ENCODE measurements at regions not wholly inside any gene's neighbourhood (a gene's known extent, or its start where the extent isn't known, plus 50 kb on each side); places are given as distances from the start of the nearest gene placed in this dataset.

GRCh38 chr13:105144936-105145335 is 1390.5 kb downstream of the EFNB2 start:
- CTCF ChIA-PET (ENCODE audit: unreplicated experiment), result no interaction called here
- intact Hi-C loops (cut with micrococcal nuclease; ENCODE audit: unreplicated experiment), result no loop called here
- no peaks in the 10 kb centered on the region for H3K9me2 ChIP-seq (ENCODE audit: insufficient read depth, low read length)
- POLR2A ChIA-PET, result no interaction called here
- no peaks in the 10 kb centered on the region for H3K4me1 ChIP-seq (ENCODE audit: insufficient read depth, low read length, poor library complexity, severe bottlenecking)
- no peak overlapping the region for H3K4me3 ChIP-seq (ENCODE audit: low read depth, low read length, poor library complexity, severe bottlenecking)
- no peak for DNase-seq (ENCODE audit: low spot score)
- no peaks in the 10 kb centered on the region for H3K79me2 ChIP-seq (ENCODE audit: insufficient read depth, low read depth, low read length)
- TF ChIP-seq CTCF (conservative IDR thresholded peaks at IDR 0.05; ENCODE audit: low read length), result no peak
- TF ChIP-seq EZH2phosphoT487 (IDR thresholded peaks at IDR 0.05; ENCODE audit: borderline replicate concordance, low read depth, low read length), result no peak
- no peaks in the 10 kb centered on the region for H3K36me3 ChIP-seq (ENCODE audit: insufficient read depth, low read length)
- no peaks in the 10 kb centered on the region for H4K20me1 ChIP-seq (ENCODE audit: insufficient read depth, low read length)
- no peak overlapping the region for H3K4me2 ChIP-seq (ENCODE audit: low read length)
- no peak overlapping the region for H2AFZ ChIP-seq (ENCODE audit: low read length)
- BruUV-seq (replicated peaks), result no TSS peak
- no peak overlapping the region for H3K27ac ChIP-seq (ENCODE audit: low read depth, low read length, poor library complexity, severe bottlenecking)
- H3K9me3 ChIP-seq (ENCODE audit: low read length), result no peaks in the 10 kb centered on the region

DNA sequence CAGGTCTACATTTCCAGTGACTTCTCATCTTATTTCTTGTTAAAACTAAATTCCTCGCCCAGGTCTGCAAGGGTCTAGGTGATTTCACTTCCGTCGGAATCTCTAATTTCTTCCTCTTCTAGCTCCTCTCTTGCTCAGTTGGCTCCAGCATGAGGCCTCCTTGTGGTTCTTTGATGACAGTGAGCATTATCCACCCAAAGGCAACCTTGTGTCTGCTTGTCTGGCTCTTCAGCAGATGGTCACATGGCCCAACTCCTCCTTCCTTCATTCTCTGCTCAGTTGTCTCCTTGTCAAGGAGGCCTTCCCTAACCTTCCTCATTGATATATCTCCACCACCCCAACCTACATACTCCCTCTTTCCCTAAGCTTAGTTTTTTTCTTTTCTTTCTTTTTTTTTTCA is 1391.4 kb downstream of the EFNB2 start:
- intact Hi-C loops (cut with micrococcal nuclease; ENCODE audit: unreplicated experiment), result no loop called here
- H3K4me3 ChIP-seq (ENCODE audit: low read depth, low read length, poor library complexity, severe bottlenecking), result no peak overlapping the region
- H3K9me3 ChIP-seq (ENCODE audit: low read length), result no peaks in the 10 kb centered on the region
- no peak for TF ChIP-seq EZH2phosphoT487 (IDR thresholded peaks at IDR 0.05; ENCODE audit: borderline replicate concordance, low read depth, low read length)
- DNase-seq (ENCODE audit: low spot score), result no peak
- ChIA-PET POLR2A (no interaction called here), CTCF (ENCODE audit: unreplicated experiment) (no interaction called here)
- no peak overlapping the region for H3K4me2 ChIP-seq (ENCODE audit: low read length)
- H3K27ac ChIP-seq (ENCODE audit: low read depth, low read length, poor library complexity, severe bottlenecking), result no peak overlapping the region
- no peaks in the 10 kb centered on the region for H3K4me1 ChIP-seq (ENCODE audit: insufficient read depth, low read length, poor library complexity, severe bottlenecking)
- no peak overlapping the region for H2AFZ ChIP-seq (ENCODE audit: low read length)
- H4K20me1 ChIP-seq (ENCODE audit: insufficient read depth, low read length), result no peaks in the 10 kb centered on the region
- H3K9me2 ChIP-seq (ENCODE audit: insufficient read depth, low read length), result no peaks in the 10 kb centered on the region
- BruUV-seq (replicated peaks), result no TSS peak
- no peaks in the 10 kb centered on the region for H3K36me3 ChIP-seq (ENCODE audit: insufficient read depth, low read length)
- H3K79me2 ChIP-seq (ENCODE audit: insufficient read depth, low read depth, low read length), result no peaks in the 10 kb centered on the region

DNA sequence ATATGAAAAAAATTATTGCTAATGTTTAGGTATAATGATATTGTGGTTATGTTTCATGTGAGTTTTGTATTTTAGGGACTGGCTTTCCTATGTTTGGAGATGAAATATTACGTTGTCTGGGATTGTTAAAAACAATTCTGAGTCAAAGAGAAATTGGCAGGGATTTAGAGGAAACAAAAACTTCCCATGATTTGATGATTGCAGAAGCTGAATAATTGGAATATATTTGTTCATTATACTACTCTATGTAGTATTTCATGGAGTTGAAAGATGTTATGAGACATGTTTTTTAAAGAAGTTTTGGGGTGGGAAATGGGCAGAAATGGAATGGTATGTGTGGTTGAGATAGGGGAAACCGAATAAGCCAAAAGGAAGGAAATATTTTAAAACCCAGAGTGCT is 1392.9 kb downstream of the EFNB2 start:
- Histone ChIP-seq H3K79me2 (ENCODE audit: insufficient read depth, low read depth, low read length) (no peaks in the 10 kb centered on the region), H3K9me2 (ENCODE audit: insufficient read depth, low read length) (no peaks in the 10 kb centered on the region), H4K20me1 (ENCODE audit: insufficient read depth, low read length) (no peaks in the 10 kb centered on the region), H3K4me3 (ENCODE audit: low read depth, low read length, poor library complexity, severe bottlenecking) (no peak overlapping the region), H3K36me3 (ENCODE audit: insufficient read depth, low read length) (no peaks in the 10 kb centered on the region), H3K27ac (ENCODE audit: low read depth, low read length, poor library complexity, severe bottlenecking) (no peak overlapping the region), H3K4me1 (ENCODE audit: insufficient read depth, low read length, poor library complexity, severe bottlenecking) (no peaks in the 10 kb centered on the region), H2AFZ (ENCODE audit: low read length) (no peak overlapping the region), H3K4me2 (ENCODE audit: low read length) (no peak overlapping the region), H3K9me3 (ENCODE audit: low read length) (no peaks in the 10 kb centered on the region)
- intact Hi-C loops (cut with micrococcal nuclease; ENCODE audit: unreplicated experiment), result no loop called here
- POLR2A ChIA-PET, result no interaction called here
- CTCF ChIA-PET (ENCODE audit: unreplicated experiment), result no interaction called here
- DNase-seq (ENCODE audit: low spot score), result no peak
- BruUV-seq (replicated peaks), result no TSS peak
- TF ChIP-seq CTCF (conservative IDR thresholded peaks at IDR 0.05; ENCODE audit: low read length), result no peak
- TF ChIP-seq EZH2phosphoT487 (IDR thresholded peaks at IDR 0.05; ENCODE audit: borderline replicate concordance, low read depth, low read length), result no peak

Measured in OCI-LY7 (cell line).